Trophoblast cell (in vitro differentiated cells and primary cell): ENCODE measurements at regions not wholly inside any gene's neighbourhood (a gene's known extent, or its start where the extent isn't known, plus 50 kb on each side); places are given as distances from the start of the nearest gene placed in this dataset.
A peak's percentile ranks its signal among the peaks of the same experiment; 100 is the strongest.

Experiments used
- DNase-seq, 2 donors: peaks; one replicate each; pipeline ENCODE4 v3.0.0-alpha.2; 2016
- H2AFZ ChIP-seq: 2 replicates; pipeline ENCODE4 v1.6.1; 2013; ENCODE audit warnings: low read length, moderate library complexity, mild to moderate bottlenecking; ENCODE audit not compliant: insufficient read depth, poor library complexity
- H2AK5ac ChIP-seq: 2 replicates; pipeline ENCODE4 v1.6.1; 2013; ENCODE audit warnings: mild to moderate bottlenecking, low read length
- H2BK120ac ChIP-seq: 2 replicates; pipeline ENCODE4 v1.6.1; 2013; ENCODE audit warnings: low read length, mild to moderate bottlenecking, moderate library complexity; ENCODE audit not compliant: insufficient read depth, poor library complexity
- H2BK12ac ChIP-seq: 2 replicates; pipeline ENCODE4 v1.6.1; 2013; ENCODE audit warnings: mild to moderate bottlenecking, low read length, moderate library complexity
- H2BK5ac ChIP-seq: 2 replicates; pipeline ENCODE4 v1.6.1; 2013; ENCODE audit warnings: low read length, low read depth, moderate library complexity, mild to moderate bottlenecking; ENCODE audit not compliant: poor library complexity
- H3K14ac ChIP-seq: 2 replicates; pipeline ENCODE4 v1.6.1; 2013; ENCODE audit warnings: mild to moderate bottlenecking, low read length
- H3K18ac ChIP-seq: 2 replicates; pipeline ENCODE4 v1.6.1; 2013; ENCODE audit warnings: mild to moderate bottlenecking, low read length
- H3K23ac ChIP-seq: 2 replicates; pipeline ENCODE4 v1.6.1; 2013; ENCODE audit warnings: low read length
- H3K27ac ChIP-seq: 2 replicates; pipeline ENCODE4 v1.5.1; 2013; ENCODE audit warnings: low read depth, mild to moderate bottlenecking, inconsistent platforms, low read length, moderate library complexity
- H3K27me3 ChIP-seq: 2 replicates; pipeline ENCODE4 v1.6.1; 2013; ENCODE audit warnings: inconsistent platforms, mild to moderate bottlenecking, low read length, moderate library complexity; ENCODE audit not compliant: insufficient read depth
- H3K36me3 ChIP-seq, 2 experiments: 1 replicate in 1 of 2; 2 replicates in 1 of 2; pipeline ENCODE4 v1.6.1; 2013; ENCODE audit warnings: low read length in 2 of 2, mild to moderate bottlenecking in 2 of 2, moderate library complexity in 1 of 2; ENCODE audit not compliant: insufficient read depth in 2 of 2, control insufficient read depth in 1 of 2
- H3K4ac ChIP-seq: 2 replicates; pipeline ENCODE4 v1.6.1; 2013; ENCODE audit warnings: low read depth, mild to moderate bottlenecking, low read length, moderate library complexity
- H3K4me1 ChIP-seq, 2 experiments: 1 replicate in 1 of 2; 2 replicates in 1 of 2; pipeline ENCODE4 v1.6.1; 2013; ENCODE audit warnings: low read length in 2 of 2, mild to moderate bottlenecking in 2 of 2, moderate library complexity in 1 of 2; ENCODE audit not compliant: insufficient read depth in 2 of 2, control insufficient read depth in 1 of 2
- H3K4me2 ChIP-seq: 2 replicates; pipeline ENCODE4 v1.6.1; 2013; ENCODE audit warnings: inconsistent platforms, mild to moderate bottlenecking, low read length, moderate library complexity
- H3K4me3 ChIP-seq: 2 replicates; pipeline ENCODE4 v1.5.1; 2013; ENCODE audit warnings: mild to moderate bottlenecking, low read depth, low read length, inconsistent platforms
- H3K79me1 ChIP-seq: one replicate; pipeline ENCODE4 v1.6.1; 2013; ENCODE audit warnings: low read length
- H3K79me2 ChIP-seq: 2 replicates; pipeline ENCODE4 v1.6.1; 2013; ENCODE audit warnings: low read length, mild to moderate bottlenecking; ENCODE audit not compliant: control insufficient read depth, insufficient read depth, poor library complexity
- H3K9ac ChIP-seq: 2 replicates; pipeline ENCODE4 v1.6.1; 2013; ENCODE audit warnings: mild to moderate bottlenecking, low read length
- H3K9me3 ChIP-seq: 2 replicates; pipeline ENCODE4 v1.6.1; 2013; ENCODE audit warnings: low read depth, mild to moderate bottlenecking, control low read depth, inconsistent platforms, low read length; ENCODE audit not compliant: insufficient read depth
- H4K12ac ChIP-seq: 2 replicates; pipeline ENCODE4 v1.6.1; 2013; ENCODE audit warnings: low read depth, mild to moderate bottlenecking, low read length, moderate library complexity
- H4K8ac ChIP-seq: 2 replicates; pipeline ENCODE4 v1.6.1; 2013; ENCODE audit warnings: low read depth, mild to moderate bottlenecking, low read length, moderate library complexity
- H4K91ac ChIP-seq: one replicate; pipeline ENCODE4 v1.6.1; 2013; ENCODE audit warnings: low read depth, mild to moderate bottlenecking, low read length, moderate library complexity
- WGBS: extraction: QIAGEN DNeasy Blood & Tissue Kit; methylation state at CpG from one replicate; pipeline ENCODE4 v1.1.7; 2013; ENCODE audit warnings: missing lambda C conversion rate; ENCODE audit not compliant: insufficient read length, insufficient coverage; ENCODE audit errors: extremely low coverage; 5-methylcytosine and 5-hydroxymethylcytosine counted together

DNA sequence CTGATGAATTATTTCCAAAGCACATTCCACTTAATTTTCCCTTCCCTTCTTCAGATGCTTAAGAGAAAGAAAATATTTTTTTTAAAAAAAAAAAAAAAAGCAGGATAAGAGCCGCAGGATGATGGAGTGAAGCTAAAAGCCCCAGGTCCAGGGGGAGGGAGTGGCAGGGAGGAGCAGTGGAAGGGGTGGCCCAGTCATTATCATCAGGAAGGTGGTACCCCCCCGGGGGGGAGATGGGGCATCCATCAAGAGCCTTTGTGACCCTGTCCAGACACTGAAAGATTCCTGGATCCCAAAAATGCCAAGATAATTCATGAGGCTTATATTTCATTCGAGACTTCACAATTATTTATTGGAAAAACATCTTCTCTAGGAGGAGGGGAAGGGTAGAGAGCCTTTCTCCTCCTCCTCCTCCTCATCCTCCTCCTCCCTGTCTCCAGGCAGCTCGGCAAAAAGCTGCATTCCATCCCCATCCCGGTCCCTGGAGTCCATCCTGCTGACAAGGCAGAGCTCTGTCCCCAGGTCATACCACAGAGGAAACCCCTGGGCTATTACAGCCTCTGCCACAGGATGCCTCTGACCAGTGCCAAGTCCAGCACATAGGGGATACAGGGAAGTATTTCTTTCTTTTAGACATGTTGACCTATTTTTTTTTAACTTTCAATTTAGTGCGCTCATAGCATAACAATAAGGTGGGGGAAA lies 125.3 kb downstream of the TWIST2 start:
- H4K8ac ChIP-seq: no peak overlapping the region
- H3K23ac ChIP-seq: no peak overlapping the region
- H3K27me3 ChIP-seq: no peaks in the 10 kb centered on the region
- H4K12ac ChIP-seq: no peak overlapping the region
- H2AFZ ChIP-seq: no peak overlapping the region
- no peak overlapping the region for H3K27ac ChIP-seq
- H2BK12ac ChIP-seq: no peak overlapping the region
- no CpG with 5 or more reads among the region's 6 CpGs for WGBS
- H4K91ac ChIP-seq: no peak overlapping the region
- H3K14ac ChIP-seq: no peak overlapping the region
- H2BK120ac ChIP-seq: no peak overlapping the region
- H3K4me1 ChIP-seq: no peaks in the 10 kb centered on the region
- no peak overlapping the region for H3K9ac ChIP-seq
- H3K9me3 ChIP-seq: peaks cover 2% of the 10 kb centered on the region
- no peak overlapping the region for H3K4ac ChIP-seq
- H3K79me1 ChIP-seq: no peaks in the 10 kb centered on the region
- DNase-seq: no peak
- no peak overlapping the region for H2BK5ac ChIP-seq
- H2AK5ac ChIP-seq: no peak overlapping the region
- no peak overlapping the region for H3K4me2 ChIP-seq
- no peak overlapping the region for H3K4me3 ChIP-seq
- H3K79me2 ChIP-seq: no peaks in the 10 kb centered on the region
- H3K36me3 ChIP-seq: no peaks in the 10 kb centered on the region
- no peak overlapping the region for H3K18ac ChIP-seq

DNA sequence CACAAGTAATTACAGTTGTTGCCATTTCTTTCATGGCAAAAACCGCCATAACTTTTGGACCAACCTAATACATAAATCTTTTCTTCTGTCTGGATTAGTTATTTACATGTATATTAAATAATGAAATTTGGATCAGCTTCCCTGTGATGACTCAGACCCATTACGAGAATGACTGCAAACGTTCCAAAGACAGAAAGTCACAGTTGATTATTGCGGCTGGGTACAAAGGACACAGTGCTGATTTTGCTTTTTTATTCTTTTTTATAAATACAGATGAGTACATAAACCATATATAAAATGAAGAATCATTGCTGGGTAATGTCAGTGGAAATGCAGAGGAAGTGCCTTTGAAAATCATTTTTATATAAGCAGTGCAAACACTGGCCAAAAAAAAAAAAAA lies 126.2 kb downstream of the TWIST2 start:
- peaks cover 2% of the 10 kb centered on the region for H3K9me3 ChIP-seq
- no peak overlapping the region for H3K4me2 ChIP-seq
- no peaks in the 10 kb centered on the region for H3K79me1 ChIP-seq
- no peak overlapping the region for H3K4ac ChIP-seq
- H4K91ac ChIP-seq: no peak overlapping the region
- no peak overlapping the region for H4K8ac ChIP-seq
- H3K79me2 ChIP-seq: no peaks in the 10 kb centered on the region
- no peak overlapping the region for H2BK5ac ChIP-seq
- H3K14ac ChIP-seq: no peak overlapping the region
- H3K27ac ChIP-seq: no peak overlapping the region
- H4K12ac ChIP-seq: no peak overlapping the region
- no peak overlapping the region for H3K4me3 ChIP-seq
- no peak overlapping the region for H2BK12ac ChIP-seq
- no peak for DNase-seq
- H3K18ac ChIP-seq: no peak overlapping the region
- H3K27me3 ChIP-seq: no peaks in the 10 kb centered on the region
- no peak overlapping the region for H2BK120ac ChIP-seq
- no peaks in the 10 kb centered on the region for H3K36me3 ChIP-seq
- H2AFZ ChIP-seq: no peak overlapping the region
- no peak overlapping the region for H3K23ac ChIP-seq
- no peaks in the 10 kb centered on the region for H3K4me1 ChIP-seq
- no peak overlapping the region for H3K9ac ChIP-seq
- no CpG with 5 or more reads among the region's 4 CpGs for WGBS
- H2AK5ac ChIP-seq: no peak overlapping the region

DNA sequence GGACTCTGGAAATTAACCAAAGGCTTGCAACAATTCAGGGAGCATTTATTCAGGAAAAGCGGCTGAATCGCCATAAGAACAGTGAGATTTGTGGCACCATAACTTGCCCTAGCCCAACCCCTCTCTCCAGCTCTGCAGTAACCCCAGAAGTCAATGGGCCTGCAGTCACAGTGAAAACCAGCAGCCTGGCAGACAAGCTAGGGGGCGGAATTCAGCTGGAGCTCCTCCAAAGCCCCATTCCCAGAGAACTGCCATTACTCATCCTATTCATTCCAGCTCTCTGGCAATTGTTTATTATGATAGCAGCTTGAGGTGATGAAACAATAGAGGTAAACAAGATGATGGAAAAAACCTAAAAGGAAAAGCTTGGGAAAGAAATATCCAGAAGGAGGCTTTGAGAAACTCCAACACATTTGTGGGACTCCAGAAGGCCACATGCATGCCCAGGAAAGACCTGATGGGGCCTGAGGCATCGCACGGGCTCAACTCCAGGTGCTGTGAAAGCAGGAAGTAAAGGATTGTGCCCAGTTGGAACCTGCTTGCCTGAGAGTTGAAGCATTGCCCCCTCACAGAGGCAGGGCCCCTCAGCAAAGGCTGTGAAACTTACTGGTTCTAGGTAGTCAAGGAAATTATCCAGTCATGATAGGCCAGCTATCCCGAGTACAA lies 126.7 kb downstream of the TWIST2 start:
- DNase-seq: no peak
- no peaks in the 10 kb centered on the region for H3K79me2 ChIP-seq
- H3K18ac ChIP-seq: no peak overlapping the region
- H2BK120ac ChIP-seq: no peak overlapping the region
- no peaks in the 10 kb centered on the region for H3K27me3 ChIP-seq
- H3K14ac ChIP-seq: no peak overlapping the region
- H2BK5ac ChIP-seq: no peak overlapping the region
- H4K91ac ChIP-seq: no peak overlapping the region
- WGBS: no CpG with 5 or more reads among the region's 6 CpGs
- no peak overlapping the region for H3K4me2 ChIP-seq
- H3K9ac ChIP-seq: peak overlapping the region; percentile 55
- no peak overlapping the region for H3K27ac ChIP-seq
- H3K23ac ChIP-seq: no peak overlapping the region
- no peak overlapping the region for H2AFZ ChIP-seq
- H3K4me3 ChIP-seq: no peak overlapping the region
- no peak overlapping the region for H2BK12ac ChIP-seq
- H3K36me3 ChIP-seq: no peaks in the 10 kb centered on the region
- H3K4ac ChIP-seq: no peak overlapping the region
- no peak overlapping the region for H4K8ac ChIP-seq
- no peaks in the 10 kb centered on the region for H3K79me1 ChIP-seq
- H3K4me1 ChIP-seq: no peaks in the 10 kb centered on the region
- H2AK5ac ChIP-seq: no peak overlapping the region
- peaks cover 2% of the 10 kb centered on the region for H3K9me3 ChIP-seq
- no peak overlapping the region for H4K12ac ChIP-seq

- no peak overlapping the region for H3K14ac ChIP-seq
- H4K91ac ChIP-seq: no peak overlapping the region
- H4K12ac ChIP-seq: no peak overlapping the region
- H3K9me3 ChIP-seq: peaks cover 6% of the 10 kb centered on the region
- H3K79me1 ChIP-seq: no peaks in the 10 kb centered on the region
- WGBS: no CpG with 5 or more reads among the region's 2 CpGs
- H3K27me3 ChIP-seq: no peaks in the 10 kb centered on the region
- no peak overlapping the region for H3K4ac ChIP-seq
- H3K4me3 ChIP-seq: no peak overlapping the region
- no peak for DNase-seq
- H3K4me1 ChIP-seq: no peaks in the 10 kb centered on the region
- H3K18ac ChIP-seq: no peak overlapping the region
- H3K23ac ChIP-seq: no peak overlapping the region
- no peak overlapping the region for H2BK120ac ChIP-seq
- no peak overlapping the region for H3K27ac ChIP-seq
- no peak overlapping the region for H2AK5ac ChIP-seq
- no peak overlapping the region for H3K9ac ChIP-seq
- no peak overlapping the region for H2BK5ac ChIP-seq
- H3K4me2 ChIP-seq: no peak overlapping the region
- no peaks in the 10 kb centered on the region for H3K36me3 ChIP-seq
- no peak overlapping the region for H2AFZ ChIP-seq
- H2BK12ac ChIP-seq: no peak overlapping the region
- H3K79me2 ChIP-seq: no peaks in the 10 kb centered on the region
- no peak overlapping the region for H4K8ac ChIP-seq
Measured at GRCh38 chr2:238975408-238975807, 127.5 kb downstream of the TWIST2 start.
